HG02763 (cell line): ENCODE measurements at regions not wholly inside any gene's neighbourhood (a gene's known extent, or its start where the extent isn't known, plus 50 kb on each side); places are given as distances from the start of the nearest gene placed in this dataset.

Experiments
- ATAC-seq: cut with Tn5 transposase; IDR thresholded peaks from one replicate; pipeline ENCODE4 v1.9.1; 2021; ENCODE audit warnings: mild to moderate bottlenecking, moderate library complexity; ENCODE audit not compliant: unreplicated experiment

DNA sequence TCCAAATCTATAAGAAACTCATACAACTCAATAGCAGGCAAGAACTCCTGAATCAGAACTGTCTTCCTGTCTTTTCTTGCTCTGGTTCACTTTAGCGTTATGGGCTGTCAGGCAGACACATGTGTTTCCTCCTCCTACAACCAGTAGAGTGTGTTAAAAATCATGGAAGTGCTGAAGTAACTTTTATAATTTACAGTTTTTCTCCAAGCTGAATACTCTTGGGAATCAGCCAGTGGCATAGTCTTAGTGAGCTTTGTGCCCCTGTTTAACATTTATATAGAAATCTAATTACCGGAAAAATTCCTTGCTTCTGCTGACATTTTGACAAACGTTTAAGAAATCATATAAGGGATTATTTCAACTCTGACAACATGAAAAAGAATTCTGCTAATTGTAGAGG, 113.1 kb upstream of the RGS18 start:
- ATAC-seq = no peak

DNA sequence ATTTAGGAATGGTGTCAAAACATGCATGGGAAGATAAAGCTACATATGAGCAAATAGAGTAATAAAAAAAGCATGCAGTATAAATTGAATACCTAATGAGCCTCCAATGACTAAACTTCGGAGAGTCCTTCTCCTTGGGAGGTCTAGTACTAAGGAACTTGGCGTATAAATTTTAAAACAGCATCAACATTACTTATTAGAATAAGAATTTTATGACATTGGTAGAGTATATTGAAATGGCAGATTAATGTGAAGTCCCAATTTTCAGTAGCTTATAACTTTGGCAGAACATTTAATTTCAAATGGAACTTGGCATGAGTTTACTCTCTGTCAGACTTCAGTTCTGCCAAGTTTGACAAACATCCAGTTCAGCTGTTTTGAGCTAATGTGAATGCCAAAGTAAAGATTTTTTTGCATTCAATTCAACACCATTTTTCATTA, 104.7 kb upstream of the RGS18 start:
- ATAC-seq = no peak

DNA sequence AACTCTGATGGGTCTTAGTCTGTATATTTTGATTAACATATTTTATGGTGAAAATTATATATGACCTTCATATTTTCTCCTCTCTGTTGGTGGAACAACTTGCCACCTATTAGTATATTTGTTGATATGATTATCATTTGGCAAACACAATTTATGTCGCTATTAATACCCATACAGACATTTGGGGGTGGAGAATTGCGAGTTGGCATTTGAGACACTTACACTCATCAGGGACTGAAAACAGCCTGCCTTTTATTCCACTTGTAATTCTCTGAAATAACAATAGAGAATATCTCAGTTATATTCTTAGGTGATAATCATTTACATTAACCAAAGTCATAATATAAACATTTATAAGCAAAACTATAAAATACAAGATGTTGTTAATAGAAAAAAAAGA, 100.5 kb upstream of the RGS18 start:
- no peak for ATAC-seq

DNA sequence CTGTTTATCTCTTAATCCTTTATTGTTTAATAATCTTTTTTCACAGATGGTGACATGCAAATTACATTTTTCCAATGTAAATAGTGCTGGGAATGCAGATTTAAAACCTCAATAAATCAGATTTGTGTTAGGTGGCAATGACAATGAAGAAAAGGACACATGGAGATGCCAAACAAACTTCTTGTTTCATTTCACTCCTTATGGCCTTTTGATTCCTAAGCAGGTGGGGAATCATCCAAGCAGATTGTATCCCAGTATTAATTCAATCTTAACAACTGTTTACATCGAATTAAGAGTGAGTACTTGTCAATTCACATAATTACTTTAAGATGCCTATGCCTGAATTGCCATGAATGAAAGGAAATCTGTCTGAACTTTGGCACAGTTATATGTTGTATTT, 98.9 kb upstream of the RGS18 start:
- no peak for ATAC-seq

DNA sequence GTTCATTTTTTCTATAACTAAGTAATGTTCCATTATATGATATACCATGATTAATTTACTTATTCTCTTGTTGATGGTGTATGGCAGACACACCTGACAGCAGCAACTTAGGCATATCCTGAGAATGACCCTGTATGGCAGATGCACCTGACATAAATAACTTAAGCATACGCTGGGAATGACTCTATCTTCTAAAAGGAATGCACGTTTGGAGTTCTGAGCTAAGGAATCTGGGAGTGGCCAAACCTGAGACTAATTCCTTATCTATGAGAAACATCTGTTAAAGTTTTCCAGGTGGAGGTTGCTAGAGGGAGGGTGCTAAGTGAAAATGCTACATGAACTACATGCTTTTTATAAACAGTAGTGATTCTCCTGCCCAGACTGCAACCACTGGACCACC, 96.7 kb upstream of the RGS18 start:
- ATAC-seq = no peak

DNA sequence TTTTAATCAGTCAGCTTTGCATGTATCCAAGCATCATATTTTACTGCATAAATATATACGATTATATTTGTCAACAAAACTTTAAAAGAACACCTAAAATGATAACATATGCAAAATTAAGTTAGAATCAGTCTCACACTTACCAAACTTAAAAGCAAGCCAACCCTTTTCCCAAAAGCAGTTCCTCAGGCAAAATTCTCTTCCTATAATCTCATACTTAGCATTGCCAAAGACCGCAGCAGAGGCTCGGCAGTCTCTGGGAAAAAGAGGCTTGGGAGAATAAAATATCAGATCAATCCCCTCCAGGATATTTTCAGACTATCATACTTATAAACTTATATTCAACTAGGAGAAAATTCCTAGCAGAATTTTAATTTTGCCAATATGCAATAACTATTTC, 93.2 kb upstream of the RGS18 start:
- no peak for ATAC-seq

DNA sequence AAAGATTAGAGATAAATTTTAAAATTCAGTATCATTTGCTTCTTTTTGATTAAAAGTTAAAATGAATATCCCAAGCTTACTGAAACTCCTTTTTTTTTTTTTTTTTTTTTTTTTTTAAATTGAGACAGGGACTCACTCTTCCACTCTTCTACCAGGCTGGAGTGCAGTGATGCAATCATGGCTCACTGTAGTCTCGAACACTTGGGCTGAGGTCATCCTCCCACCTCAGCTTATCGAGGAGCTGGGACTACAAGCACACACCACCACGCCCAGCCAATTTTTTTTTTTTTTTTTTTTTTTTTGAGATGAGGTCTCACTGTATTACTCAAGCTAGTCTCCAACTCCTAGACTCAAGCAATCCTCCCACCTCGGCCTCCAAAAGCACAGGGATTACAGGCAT, 92.1 kb upstream of the RGS18 start:
- ATAC-seq = no peak

DNA sequence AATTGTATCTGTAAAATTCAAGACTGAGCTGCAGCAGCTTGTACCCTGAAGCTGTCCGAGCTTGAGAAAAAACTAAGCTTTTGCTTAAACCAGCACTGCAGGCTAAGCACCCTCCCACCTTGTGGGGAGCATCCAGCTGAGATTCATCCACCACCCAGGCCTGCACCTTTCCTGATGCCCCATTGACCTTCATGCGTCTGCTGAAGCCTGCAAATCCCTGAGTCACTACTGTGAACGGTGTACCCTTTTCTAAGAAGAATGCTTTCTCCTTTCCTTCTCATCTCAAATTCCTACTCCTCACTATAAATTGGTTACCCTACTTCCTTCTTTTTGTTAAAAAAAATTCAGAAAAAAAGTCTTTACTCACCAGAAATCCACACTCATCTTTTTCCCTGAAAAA, 90.9 kb upstream of the RGS18 start:
- ATAC-seq = no peak

DNA sequence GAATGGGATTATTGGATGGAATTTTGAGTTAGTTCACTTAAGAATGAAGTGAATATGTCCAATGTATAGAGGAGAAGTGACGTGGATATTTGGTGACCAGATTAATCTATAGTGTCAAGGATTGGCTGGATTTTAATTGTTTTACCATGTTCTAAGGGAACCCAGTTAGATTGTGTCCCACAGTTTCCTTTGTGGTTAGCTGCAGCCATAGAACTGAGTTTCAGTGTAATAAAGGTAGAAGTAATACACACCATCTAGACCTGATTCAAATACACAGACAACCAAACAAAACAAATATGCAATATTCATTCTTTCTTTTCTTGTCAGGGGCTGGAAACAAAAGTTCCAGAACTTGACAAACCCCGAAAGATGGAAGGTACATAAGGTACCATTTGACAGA, 88.0 kb upstream of the RGS18 start:
- no peak for ATAC-seq

DNA sequence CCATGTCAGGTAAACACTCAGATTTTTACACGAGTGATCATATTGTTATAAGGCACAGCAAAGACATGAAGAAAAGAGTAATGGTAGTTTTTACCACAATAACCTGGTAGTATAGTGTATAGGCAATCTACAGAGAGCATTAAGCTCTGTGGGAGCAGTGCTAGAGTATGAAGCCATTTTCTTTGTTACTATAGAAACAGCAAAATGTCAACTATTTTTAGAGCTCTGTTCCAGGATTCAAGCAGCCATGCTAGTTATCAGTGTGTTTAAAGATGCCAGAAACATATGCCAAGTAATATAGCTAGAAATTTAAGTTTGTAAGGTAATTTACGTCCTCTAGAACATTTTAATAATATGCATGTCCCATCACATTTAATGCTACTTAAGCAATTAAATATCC, 77.6 kb upstream of the RGS18 start:
- ATAC-seq = no peak

DNA sequence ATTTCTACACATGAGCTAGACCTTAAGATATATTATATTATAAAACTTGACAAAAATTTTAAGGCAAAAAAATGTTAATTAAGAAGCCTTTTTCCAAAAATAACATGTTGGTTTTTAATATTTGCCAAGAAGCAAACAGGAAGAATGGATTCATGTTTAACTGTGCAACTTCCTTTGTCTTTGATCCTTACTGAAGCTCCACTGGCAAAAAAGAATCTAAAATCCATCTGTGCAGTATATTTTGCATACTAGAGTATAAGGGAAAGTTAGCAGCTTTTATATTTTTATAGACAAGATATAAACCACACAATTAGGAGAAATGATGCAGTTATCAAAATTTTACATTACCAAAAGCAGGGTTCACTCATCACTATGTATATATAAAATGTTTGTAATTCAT, 76.9 kb upstream of the RGS18 start:
- no peak for ATAC-seq

DNA sequence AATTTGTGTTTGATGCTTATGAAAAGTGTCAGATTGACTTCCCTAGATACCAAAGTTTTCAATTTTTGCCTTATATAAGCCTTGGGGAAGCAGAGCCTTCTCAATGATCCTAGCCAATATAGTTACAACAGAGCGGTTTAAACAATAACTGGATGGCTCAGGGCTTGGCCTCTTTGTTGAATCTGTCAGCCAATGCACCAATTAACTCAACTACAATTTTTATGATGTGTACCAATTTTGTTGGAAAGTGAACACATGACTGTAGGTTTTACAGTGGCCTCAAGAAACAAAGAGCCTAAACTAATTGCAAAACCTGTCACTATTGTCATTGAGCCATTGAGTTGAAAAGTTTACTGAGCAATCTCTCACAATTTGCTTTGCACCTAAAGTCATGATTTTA, 71.6 kb upstream of the RGS18 start:
- ATAC-seq = no peak

DNA sequence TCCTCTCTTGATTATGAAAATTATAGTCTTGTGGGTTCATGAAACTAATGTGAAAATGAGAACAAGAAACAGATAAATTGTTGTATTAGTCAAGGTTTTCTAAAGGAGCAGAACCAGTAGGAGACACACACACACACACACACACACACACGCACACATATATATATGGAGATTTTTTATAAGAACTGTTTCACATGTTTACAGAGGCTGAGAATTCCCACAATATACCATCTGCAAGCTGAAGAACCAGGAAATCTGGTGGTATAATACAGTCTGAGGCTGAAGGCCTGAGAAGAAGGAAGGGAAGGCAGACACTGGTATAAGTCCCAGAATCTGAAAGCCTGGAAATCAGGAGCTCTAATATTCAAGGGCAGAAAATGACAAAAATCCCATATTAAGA, 70.9 kb upstream of the RGS18 start:
- ATAC-seq = no peak

DNA sequence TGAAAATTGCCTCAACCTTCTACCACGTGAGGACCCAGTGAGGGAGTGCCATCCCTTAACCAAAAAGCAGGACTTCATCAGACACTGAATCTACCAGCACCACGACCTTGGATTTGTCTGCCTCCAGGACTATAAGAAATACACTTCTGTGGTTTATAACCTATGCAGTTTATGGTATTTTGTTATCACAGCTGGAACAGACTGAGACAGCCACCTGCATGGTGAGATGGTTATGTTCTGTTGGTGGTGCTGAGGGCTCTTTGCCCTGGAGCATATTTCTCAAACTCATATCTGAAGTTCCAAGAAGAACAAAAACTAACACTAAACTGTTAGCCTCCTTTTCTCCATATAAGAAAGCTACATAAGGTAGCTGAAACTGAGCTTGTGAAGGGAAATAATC, 69.8 kb upstream of the RGS18 start:
- ATAC-seq = no peak

DNA sequence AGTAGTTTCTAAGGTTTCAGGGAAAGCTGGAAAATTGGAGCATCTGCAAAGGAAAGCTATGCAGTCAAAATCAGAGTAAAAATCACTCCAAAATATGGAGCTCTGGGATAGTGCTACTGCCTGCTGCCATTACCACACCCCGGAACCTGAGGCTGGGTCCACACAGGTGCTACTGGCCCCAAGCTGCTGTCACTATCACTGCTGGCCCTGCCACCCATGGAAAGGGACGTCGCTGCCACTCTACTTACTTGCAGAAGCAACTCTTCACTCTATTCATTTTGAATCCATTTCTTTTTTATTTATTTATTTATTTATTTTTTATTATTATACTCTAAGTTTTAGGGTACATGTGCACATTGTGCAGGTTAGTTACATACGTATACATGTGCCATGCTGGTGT, 60.3 kb upstream of the RGS18 start:
- ATAC-seq = no peak

DNA sequence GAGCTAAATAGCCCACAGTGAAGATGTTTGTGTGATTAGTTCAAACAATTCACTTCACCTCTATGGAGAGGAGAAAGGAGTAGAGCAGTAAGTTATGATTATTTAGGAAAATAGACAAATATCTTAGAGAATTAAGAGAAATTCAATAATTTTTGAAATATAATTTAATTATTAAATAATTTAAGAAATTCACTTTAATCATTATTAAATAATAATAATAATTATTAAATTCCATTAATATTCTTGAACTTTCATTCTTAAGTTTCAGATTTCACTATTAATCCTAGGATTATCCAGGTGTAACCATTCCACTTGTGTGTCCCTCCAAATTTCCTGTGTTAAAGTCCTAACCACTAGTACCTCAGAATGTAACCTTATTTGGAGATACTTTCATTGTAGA, 58.9 kb upstream of the RGS18 start:
- no peak for ATAC-seq

DNA sequence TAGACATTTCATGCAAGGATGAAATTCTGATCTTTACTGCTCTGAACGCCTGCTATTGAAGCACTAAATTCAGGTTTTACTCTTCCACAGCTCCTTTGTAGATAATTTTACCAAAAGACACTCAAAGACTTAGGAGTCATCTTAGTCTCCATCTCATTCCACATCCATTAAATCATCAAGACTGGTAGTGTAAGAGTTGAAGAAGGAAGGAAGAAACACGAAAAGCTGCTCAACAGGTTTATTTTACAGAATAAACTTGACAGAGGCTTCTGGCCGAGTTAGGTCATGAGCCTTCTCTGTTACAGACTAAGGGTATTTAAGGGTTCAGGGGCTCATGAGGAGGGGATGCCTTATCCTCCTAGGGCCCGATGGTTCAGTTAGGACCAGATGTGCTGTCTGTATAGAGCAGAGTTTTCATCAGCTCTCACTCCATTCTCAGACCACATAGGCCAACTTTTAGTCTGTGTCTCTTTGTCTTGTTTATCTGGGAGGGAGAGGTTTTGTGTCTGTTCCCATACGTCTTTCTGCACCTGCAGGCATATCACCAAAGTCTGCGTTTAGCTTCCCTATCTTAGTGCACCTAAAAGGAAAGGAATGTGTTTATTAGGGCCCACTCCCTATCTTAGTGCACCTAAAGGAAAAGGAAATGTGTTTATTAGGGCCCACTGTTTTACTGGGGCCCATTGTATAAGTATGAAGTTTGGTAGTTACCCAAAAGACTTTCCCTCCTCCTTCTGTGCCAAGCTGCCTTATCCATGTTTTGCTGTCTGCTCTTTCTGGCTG, 57.4 kb upstream of the RGS18 start:
- no peak for ATAC-seq

DNA sequence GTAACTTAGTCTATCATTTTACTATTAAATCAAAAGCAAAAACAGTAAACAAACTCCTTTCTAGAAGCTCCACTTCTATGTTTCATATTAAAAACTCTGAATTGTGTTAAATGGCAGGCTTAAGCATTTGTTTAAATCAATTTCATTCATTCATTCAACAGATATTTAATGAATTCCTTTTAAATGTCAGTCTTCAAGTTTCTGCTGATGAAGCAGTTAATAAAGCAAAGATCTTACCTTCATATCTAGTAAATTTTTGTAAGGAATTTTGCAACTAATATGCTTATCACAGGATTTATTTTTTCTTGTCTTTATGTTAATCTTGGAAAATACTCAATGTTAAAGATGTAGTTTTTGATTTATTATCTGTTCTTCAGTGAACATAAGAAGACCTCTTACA, 54.1 kb upstream of the RGS18 start:
- ATAC-seq = no peak

DNA sequence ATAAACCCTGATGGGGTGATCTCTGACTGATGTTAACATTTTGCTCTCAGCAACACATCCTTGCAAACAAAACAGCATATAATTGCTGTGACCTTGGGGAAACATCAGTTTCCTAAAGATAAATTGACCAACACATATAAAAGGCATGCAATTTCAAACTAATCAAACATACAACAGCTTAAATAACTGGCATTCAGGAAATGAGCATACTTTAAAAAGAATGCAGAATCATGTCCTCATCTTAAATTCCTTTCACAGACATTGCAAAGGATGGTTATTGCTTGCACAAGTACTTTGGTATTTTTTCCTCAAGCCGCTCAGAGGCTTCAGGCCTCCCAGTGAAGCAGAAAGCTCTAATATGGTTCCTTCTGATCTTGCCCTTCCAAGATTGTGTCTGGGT, 53.4 kb upstream of the RGS18 start:
- ATAC-seq = no peak

DNA sequence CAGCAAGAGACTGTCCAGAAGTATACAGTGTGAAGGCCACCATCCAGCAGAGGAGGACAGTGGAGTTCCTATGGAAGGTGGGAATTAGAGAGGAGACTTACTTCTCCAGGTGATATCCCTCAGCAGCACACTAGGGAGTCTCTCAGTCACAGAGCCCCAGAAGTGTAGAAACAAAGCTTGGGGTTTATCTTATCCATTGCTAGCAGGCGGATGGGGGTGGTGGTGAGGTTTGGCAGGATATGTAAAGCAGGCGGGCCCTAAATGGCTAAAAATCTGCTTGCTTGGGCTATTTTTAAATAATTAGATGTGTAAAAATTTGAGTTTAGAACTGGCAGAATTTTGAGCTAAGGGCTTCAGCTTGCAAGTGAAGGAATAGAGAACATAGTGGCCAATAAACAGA, 50.1 kb upstream of the RGS18 start:
- no peak for ATAC-seq
